H1 (cell line): ENCODE measurements at regions not wholly inside any gene's neighbourhood (a gene's known extent, or its start where the extent isn't known, plus 50 kb on each side); places are given as distances from the start of the nearest gene placed in this dataset.

Source experiments
- CHD2 ChIP-seq: IDR thresholded peaks from 2 replicates; pipeline ENCODE4 v1.6.1; 2012; ENCODE audit warnings: low read length, improper control_type of control experiment
- KDM1A ChIP-seq: fragments of 200-600, 300-600 bp; sonication (generic); IDR thresholded peaks from 2 replicates; pipeline ENCODE4 v1.7.1; 2016; ENCODE audit warnings: mild to moderate bottlenecking, low read length, borderline replicate concordance
- KDM4A ChIP-seq: IDR thresholded peaks from one replicate; pipeline ENCODE4 v1.7.1; 2012; ENCODE audit warnings: low read depth, mild to moderate bottlenecking, moderate library complexity, low read length, inconsistent platforms; ENCODE audit not compliant: severe bottlenecking
- RFX5 ChIP-seq: IDR thresholded peaks from 2 replicates; pipeline ENCODE4 v1.6.1; 2011; ENCODE audit warnings: low read depth, low read length, improper control_type of control experiment, borderline replicate concordance
- SRF ChIP-seq: IDR thresholded peaks from 2 replicates; pipeline ENCODE4 v1.6.1; 2011; ENCODE audit warnings: mild to moderate bottlenecking, low read depth, low read length, moderate library complexity
- YY1 ChIP-seq: IDR thresholded peaks from 2 replicates; pipeline ENCODE4 v1.6.1; 2011; ENCODE audit warnings: low read depth, mild to moderate bottlenecking, low read length
- TF ChIP-seq, protein P1 (sequence below): IDR thresholded peaks from 2 replicates; pipeline ENCODE4 v1.6.1; 2012; ENCODE audit warnings: inconsistent platforms
- TF ChIP-seq, protein P2 (sequence below): fragments of 300-600 bp; sonication (generic); IDR thresholded peaks from 2 replicates; pipeline ENCODE4 v1.7.1; 2012; ENCODE audit warnings: low read length, moderate library complexity, mild to moderate bottlenecking, inconsistent platforms; ENCODE audit not compliant: insufficient replicate concordance

DNA sequence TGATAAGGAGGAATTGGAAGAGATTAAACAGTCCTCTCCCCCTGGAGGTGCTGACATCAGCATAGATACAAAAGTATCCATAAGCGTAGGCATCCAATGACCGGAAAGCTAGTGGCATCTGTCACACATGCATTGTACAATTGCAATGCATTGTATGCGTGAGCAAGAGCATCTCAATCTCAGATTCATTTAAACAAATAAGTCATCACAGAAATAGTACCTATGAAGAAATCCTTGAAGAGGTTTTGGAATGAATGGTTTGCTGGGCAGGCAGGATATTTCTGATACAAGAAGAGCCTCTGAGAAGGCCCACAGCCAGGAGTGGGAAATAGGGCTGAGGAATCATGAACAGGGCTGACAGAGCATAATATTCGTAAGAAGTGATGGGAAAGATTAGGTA lies 88.9 kb upstream of the ABCD3 start (continued):
- no peak for TF ChIP-seq YY1
- no peak for TF ChIP-seq KDM1A
- TF ChIP-seq, protein P1, sequence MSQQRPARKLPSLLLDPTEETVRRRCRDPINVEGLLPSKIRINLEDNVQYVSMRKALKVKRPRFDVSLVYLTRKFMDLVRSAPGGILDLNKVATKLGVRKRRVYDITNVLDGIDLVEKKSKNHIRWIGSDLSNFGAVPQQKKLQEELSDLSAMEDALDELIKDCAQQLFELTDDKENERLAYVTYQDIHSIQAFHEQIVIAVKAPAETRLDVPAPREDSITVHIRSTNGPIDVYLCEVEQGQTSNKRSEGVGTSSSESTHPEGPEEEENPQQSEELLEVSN: no peak
- no peak for TF ChIP-seq KDM4A
- TF ChIP-seq, protein P2, sequence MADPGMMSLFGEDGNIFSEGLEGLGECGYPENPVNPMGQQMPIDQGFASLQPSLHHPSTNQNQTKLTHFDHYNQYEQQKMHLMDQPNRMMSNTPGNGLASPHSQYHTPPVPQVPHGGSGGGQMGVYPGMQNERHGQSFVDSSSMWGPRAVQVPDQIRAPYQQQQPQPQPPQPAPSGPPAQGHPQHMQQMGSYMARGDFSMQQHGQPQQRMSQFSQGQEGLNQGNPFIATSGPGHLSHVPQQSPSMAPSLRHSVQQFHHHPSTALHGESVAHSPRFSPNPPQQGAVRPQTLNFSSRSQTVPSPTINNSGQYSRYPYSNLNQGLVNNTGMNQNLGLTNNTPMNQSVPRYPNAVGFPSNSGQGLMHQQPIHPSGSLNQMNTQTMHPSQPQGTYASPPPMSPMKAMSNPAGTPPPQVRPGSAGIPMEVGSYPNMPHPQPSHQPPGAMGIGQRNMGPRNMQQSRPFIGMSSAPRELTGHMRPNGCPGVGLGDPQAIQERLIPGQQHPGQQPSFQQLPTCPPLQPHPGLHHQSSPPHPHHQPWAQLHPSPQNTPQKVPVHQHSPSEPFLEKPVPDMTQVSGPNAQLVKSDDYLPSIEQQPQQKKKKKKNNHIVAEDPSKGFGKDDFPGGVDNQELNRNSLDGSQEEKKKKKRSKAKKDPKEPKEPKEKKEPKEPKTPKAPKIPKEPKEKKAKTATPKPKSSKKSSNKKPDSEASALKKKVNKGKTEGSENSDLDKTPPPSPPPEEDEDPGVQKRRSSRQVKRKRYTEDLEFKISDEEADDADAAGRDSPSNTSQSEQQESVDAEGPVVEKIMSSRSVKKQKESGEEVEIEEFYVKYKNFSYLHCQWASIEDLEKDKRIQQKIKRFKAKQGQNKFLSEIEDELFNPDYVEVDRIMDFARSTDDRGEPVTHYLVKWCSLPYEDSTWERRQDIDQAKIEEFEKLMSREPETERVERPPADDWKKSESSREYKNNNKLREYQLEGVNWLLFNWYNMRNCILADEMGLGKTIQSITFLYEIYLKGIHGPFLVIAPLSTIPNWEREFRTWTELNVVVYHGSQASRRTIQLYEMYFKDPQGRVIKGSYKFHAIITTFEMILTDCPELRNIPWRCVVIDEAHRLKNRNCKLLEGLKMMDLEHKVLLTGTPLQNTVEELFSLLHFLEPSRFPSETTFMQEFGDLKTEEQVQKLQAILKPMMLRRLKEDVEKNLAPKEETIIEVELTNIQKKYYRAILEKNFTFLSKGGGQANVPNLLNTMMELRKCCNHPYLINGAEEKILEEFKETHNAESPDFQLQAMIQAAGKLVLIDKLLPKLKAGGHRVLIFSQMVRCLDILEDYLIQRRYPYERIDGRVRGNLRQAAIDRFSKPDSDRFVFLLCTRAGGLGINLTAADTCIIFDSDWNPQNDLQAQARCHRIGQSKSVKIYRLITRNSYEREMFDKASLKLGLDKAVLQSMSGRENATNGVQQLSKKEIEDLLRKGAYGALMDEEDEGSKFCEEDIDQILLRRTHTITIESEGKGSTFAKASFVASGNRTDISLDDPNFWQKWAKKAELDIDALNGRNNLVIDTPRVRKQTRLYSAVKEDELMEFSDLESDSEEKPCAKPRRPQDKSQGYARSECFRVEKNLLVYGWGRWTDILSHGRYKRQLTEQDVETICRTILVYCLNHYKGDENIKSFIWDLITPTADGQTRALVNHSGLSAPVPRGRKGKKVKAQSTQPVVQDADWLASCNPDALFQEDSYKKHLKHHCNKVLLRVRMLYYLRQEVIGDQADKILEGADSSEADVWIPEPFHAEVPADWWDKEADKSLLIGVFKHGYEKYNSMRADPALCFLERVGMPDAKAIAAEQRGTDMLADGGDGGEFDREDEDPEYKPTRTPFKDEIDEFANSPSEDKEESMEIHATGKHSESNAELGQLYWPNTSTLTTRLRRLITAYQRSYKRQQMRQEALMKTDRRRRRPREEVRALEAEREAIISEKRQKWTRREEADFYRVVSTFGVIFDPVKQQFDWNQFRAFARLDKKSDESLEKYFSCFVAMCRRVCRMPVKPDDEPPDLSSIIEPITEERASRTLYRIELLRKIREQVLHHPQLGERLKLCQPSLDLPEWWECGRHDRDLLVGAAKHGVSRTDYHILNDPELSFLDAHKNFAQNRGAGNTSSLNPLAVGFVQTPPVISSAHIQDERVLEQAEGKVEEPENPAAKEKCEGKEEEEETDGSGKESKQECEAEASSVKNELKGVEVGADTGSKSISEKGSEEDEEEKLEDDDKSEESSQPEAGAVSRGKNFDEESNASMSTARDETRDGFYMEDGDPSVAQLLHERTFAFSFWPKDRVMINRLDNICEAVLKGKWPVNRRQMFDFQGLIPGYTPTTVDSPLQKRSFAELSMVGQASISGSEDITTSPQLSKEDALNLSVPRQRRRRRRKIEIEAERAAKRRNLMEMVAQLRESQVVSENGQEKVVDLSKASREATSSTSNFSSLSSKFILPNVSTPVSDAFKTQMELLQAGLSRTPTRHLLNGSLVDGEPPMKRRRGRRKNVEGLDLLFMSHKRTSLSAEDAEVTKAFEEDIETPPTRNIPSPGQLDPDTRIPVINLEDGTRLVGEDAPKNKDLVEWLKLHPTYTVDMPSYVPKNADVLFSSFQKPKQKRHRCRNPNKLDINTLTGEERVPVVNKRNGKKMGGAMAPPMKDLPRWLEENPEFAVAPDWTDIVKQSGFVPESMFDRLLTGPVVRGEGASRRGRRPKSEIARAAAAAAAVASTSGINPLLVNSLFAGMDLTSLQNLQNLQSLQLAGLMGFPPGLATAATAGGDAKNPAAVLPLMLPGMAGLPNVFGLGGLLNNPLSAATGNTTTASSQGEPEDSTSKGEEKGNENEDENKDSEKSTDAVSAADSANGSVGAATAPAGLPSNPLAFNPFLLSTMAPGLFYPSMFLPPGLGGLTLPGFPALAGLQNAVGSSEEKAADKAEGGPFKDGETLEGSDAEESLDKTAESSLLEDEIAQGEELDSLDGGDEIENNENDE: no peak
- no peak for TF ChIP-seq CHD2
- TF ChIP-seq SRF: no peak
- no peak for TF ChIP-seq RFX5
